ENCODE measurements at regions not wholly inside any gene's neighbourhood (a gene's known extent, or its start where the extent isn't known, plus 50 kb on each side); places are given as distances from the start of the nearest gene placed in this dataset.

- TF ChIP-seq CTCF (IDR thresholded peaks at IDR 0.05; ENCODE audit: insufficient read depth, low read length, missing control alignments): no peak
- no peak overlapping the region for H3K4me3 ChIP-seq (ENCODE audit: low read depth, low read length)
- POLR2A ChIA-PET: no interaction called here
- CTCF ChIA-PET: no interaction called here
- no peak for DNase-seq (ENCODE audit: low read depth, low spot score)
Observed at GRCh38 chr17:73888862-73889261, 244.6 kb upstream of the SDK2 start.

GRCh38 chr17:73889439-73889838, 245.2 kb upstream of the SDK2 start:
- ChIA-PET POLR2A (no interaction called here), CTCF (no interaction called here)
- no peak overlapping the region for H3K4me3 ChIP-seq (ENCODE audit: low read depth, low read length)
- DNase-seq (ENCODE audit: low read depth, low spot score): no peak
- no peak for TF ChIP-seq CTCF (IDR thresholded peaks at IDR 0.05; ENCODE audit: insufficient read depth, low read length, missing control alignments)

GRCh38 chr17:73890831-73891405, 246.7 kb upstream of the SDK2 start:
- CTCF ChIA-PET: no interaction called here
- POLR2A ChIA-PET: no interaction called here
- DNase-seq (ENCODE audit: low read depth, low spot score): no peak
- no peak overlapping the region for H3K4me3 ChIP-seq (ENCODE audit: low read depth, low read length)
- no peak for TF ChIP-seq CTCF (IDR thresholded peaks at IDR 0.05; ENCODE audit: insufficient read depth, low read length, missing control alignments)

GRCh38 chr17:73895157-73895556, 250.9 kb upstream of the SDK2 start:
- TF ChIP-seq CTCF (IDR thresholded peaks at IDR 0.05; ENCODE audit: insufficient read depth, low read length, missing control alignments): no peak
- no peak for DNase-seq (ENCODE audit: low read depth, low spot score)
- H3K4me3 ChIP-seq (ENCODE audit: low read depth, low read length): no peak overlapping the region
- ChIA-PET POLR2A (no interaction called here), CTCF (no interaction called here)

- DNase-seq (ENCODE audit: low read depth, low spot score): no peak
- CTCF ChIA-PET: no interaction called here
- POLR2A ChIA-PET: no interaction called here
- H3K4me3 ChIP-seq (ENCODE audit: low read depth, low read length): no peak overlapping the region
- no peak for TF ChIP-seq CTCF (IDR thresholded peaks at IDR 0.05; ENCODE audit: insufficient read depth, low read length, missing control alignments)
Observed at GRCh38 chr17:73896966-73897365, 252.7 kb upstream of the SDK2 start.

GRCh38 chr17:73899839-73900238, 255.6 kb upstream of the SDK2 start:
- TF ChIP-seq CTCF (IDR thresholded peaks at IDR 0.05; ENCODE audit: insufficient read depth, low read length, missing control alignments): no peak
- ChIA-PET POLR2A (no interaction called here), CTCF (no interaction called here)
- DNase-seq (ENCODE audit: low read depth, low spot score): no peak
- H3K4me3 ChIP-seq (ENCODE audit: low read depth, low read length): no peak overlapping the region

Data from AG04449 (cell line).